ENCODE measurements at regions not wholly inside any gene's neighbourhood (a gene's known extent, or its start where the extent isn't known, plus 50 kb on each side); places are given as distances from the start of the nearest gene placed in this dataset.

DNA sequence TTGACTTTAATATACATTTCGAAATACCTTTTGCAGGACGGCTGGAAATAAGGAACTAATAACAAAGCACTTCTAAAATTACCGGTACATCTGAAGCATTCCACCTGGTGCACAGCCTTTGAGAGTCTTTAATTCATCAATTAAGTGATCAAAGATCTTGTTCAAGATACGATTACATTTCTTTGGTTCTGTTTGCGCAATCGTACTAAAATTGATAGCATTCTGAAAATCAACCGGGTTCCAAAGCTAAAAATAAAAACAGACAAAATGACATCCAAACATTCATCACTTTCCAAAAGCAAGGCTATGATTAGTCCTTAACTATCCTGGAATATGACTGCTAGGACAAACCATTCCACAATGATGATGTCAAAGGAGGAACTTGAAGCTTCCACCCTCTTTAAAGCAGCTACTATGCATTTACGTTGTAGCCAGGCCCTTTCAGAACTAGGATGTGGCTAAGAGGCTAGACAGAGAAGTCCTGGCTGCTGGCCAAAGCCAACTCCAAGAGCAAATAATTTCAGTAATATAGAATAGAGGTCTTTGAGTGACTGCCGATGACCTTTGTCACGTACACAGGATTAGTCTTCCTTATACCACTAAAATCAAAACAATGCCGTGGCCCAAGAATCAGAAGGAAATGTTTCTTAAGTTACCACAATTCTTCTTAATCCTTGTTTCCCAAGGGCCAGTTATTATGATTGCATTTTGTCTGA, 299.8 kb upstream of the PSMD7 start:
- TF ChIP-seq MAZ (IDR thresholded peaks at IDR 0.05; ENCODE audit: borderline replicate concordance, low read depth, low read length) (no peak), CEBPB (IDR thresholded peaks at IDR 0.05; ENCODE audit: low read depth, low read length) (peak; percentile 21; the same call in 1 of the 2 replicates), USF2 (IDR thresholded peaks at IDR 0.05; ENCODE audit: low read depth, low read length) (no peak), RAD21 (IDR thresholded peaks at IDR 0.05; ENCODE audit: low read length) (no peak)
- TF ChIP-seq, protein P1, sequence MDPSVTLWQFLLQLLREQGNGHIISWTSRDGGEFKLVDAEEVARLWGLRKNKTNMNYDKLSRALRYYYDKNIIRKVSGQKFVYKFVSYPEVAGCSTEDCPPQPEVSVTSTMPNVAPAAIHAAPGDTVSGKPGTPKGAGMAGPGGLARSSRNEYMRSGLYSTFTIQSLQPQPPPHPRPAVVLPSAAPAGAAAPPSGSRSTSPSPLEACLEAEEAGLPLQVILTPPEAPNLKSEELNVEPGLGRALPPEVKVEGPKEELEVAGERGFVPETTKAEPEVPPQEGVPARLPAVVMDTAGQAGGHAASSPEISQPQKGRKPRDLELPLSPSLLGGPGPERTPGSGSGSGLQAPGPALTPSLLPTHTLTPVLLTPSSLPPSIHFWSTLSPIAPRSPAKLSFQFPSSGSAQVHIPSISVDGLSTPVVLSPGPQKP (IDR thresholded peaks at IDR 0.05; ENCODE audit: borderline replicate concordance, low read depth, low read length), result no peak
- no TSS peak for BruUV-seq (replicated peaks)

More for the DNA sequence above, 299.8 kb upstream of the PSMD7 start:
- H3K4me2 ChIP-seq (ENCODE audit: low read depth, low read length), result no peak overlapping the region
- H3K14ac ChIP-seq (replicated peaks; ENCODE audit: low read depth, low read length), result no peak overlapping the region
- intact Hi-C loops (cut with micrococcal nuclease), result no loop called here
- H3K9me3 ChIP-seq (ENCODE audit: control insufficient read depth, insufficient read depth, low read length), result no peaks in the 10 kb centered on the region
- no peak overlapping the region for H3K27ac ChIP-seq (ENCODE audit: insufficient read depth, low read length)
- H3K79me1 ChIP-seq (ENCODE audit: low read depth in 1 of 2, low read length in 2 of 2), result no peaks in the 10 kb centered on the region
- ChIA-PET CTCF (no interaction called here), POLR2A (ENCODE audit: unreplicated experiment) (no interaction called here)
- in situ Hi-C loops (cut with MboI; ENCODE audit: low sequenced_read_pairs), result no loop called here
- no CpG with 5 or more reads among the region's 11 CpGs for WGBS, 2 experiments (ENCODE audit: extremely low coverage in 2 of 2, insufficient read length in 1 of 2)
- no peaks in the 10 kb centered on the region for H3K36me3 ChIP-seq (ENCODE audit: control insufficient read depth, insufficient read depth, low read length)
- no peak overlapping the region for H2BK20ac ChIP-seq (ENCODE audit: low read depth, low read length)
- dilution Hi-C loops (cut with HindIII; ENCODE audit: low sequenced_read_pairs, unreplicated experiment), result no loop called here
- no peak overlapping the region for H3K18ac ChIP-seq (ENCODE audit: low read depth, low read length)
- no peak overlapping the region for H4K91ac ChIP-seq (ENCODE audit: insufficient read depth, low read depth, low read length)
- H2AK5ac ChIP-seq (ENCODE audit: low read depth, low read length), result no peak overlapping the region
- no peaks in the 10 kb centered on the region for H3K4me1 ChIP-seq (ENCODE audit: control insufficient read depth, insufficient read depth, low read length)
- no peak overlapping the region for H4K5ac ChIP-seq (ENCODE audit: low read depth, low read length)
- H3K23ac ChIP-seq (ENCODE audit: low read depth, low read length), result no peak overlapping the region
- no peaks in the 10 kb centered on the region for H4K20me1 ChIP-seq (ENCODE audit: insufficient read depth, low read length)
- no peak overlapping the region for H4K8ac ChIP-seq (ENCODE audit: low read depth in 2 of 2, low read length in 2 of 2)
- H3K27me3 ChIP-seq (ENCODE audit: control insufficient read depth, insufficient read depth, low read length), result no peaks in the 10 kb centered on the region
- H3K56ac ChIP-seq (ENCODE audit: extremely low read depth, insufficient read depth, low read length), result no peak overlapping the region
- ATAC-seq (ENCODE audit: low read depth), result no peak
- H3K4me3 ChIP-seq (ENCODE audit: insufficient read depth, low read depth, low read length), result no peak overlapping the region
- H3K9ac ChIP-seq (ENCODE audit: low read depth, low read length), result no peak overlapping the region
- no peak overlapping the region for H2AFZ ChIP-seq (replicated peaks; ENCODE audit: low read length, poor library complexity)
- DNase-seq, result no peak
- no peak overlapping the region for H3K4ac ChIP-seq (ENCODE audit: low read depth, low read length)
- no peaks in the 10 kb centered on the region for H3K9me1 ChIP-seq (ENCODE audit: insufficient read depth, low read length)
- H2BK15ac ChIP-seq (ENCODE audit: low read depth, low read length), result no peak overlapping the region
- H2BK120ac ChIP-seq (ENCODE audit: low read depth, low read length), result no peak overlapping the region
- H2AK9ac ChIP-seq (replicated peaks; ENCODE audit: low read depth, low read length, poor library complexity), result no peak overlapping the region
- H2BK5ac ChIP-seq (ENCODE audit: low read depth, low read length, poor library complexity, severe bottlenecking), result no peak overlapping the region
